A549 (cell line): ENCODE measurements at regions not wholly inside any gene's neighbourhood (a gene's known extent, or its start where the extent isn't known, plus 50 kb on each side); places are given as distances from the start of the nearest gene placed in this dataset.
"Not testable (repeated sequence)": the region's sequence is repeated elsewhere in the genome, so short reads cannot be mapped to it uniquely, and the experiment has no call there.

Experiments used
- ATAC-seq, 2 experiments: fragments of 200-7000 bp in 1 of 2; fragments of >200 bp in 1 of 2; cut with Nextera tagmentation in 1 of 2; cut with Tn5 transposase in 1 of 2; 3 replicates each; pipeline versions ENCODE4 v1.8.0 to v1.9.1; 2018 to 2020; ENCODE audit warnings: mild to moderate bottlenecking in 1 of 2, moderate library complexity in 1 of 2
- CTCF ChIA-PET: fragments of 300-600 bp; sonication (Branson Sonifier 250); formaldehyde crosslinking; extraction: SDS; loops from one replicate; lab custom pipeline; 2021; ENCODE audit warnings: antibody characterized with exemption, inconsistent platforms; lab: Yijun Ruan, JAX
- POLR2A ChIA-PET: fragments of 350-600 bp; formaldehyde crosslinking; extraction: SDS; loops from one replicate; lab custom pipeline; 2021; ENCODE audit warnings: antibody characterized with exemption, inconsistent platforms; lab: Yijun Ruan, JAX
- DNase-seq, 2 experiments: peaks; one replicate each; pipeline versions ENCODE4 v3.0.0 to v3.0.0-alpha.2; 2011 to 2016; ENCODE audit warnings: low read depth in 1 of 2, low spot score in 1 of 2
- FAIRE-seq: peaks from 2 replicates; lab custom pipeline; 2011; peaks lifted over from hg19 to GRCh38; lab: Jason Lieb, UNC
- H3K27ac ChIP-seq, 2 experiments: fragments of >200 bp; sonication (Bioruptor Twin); formaldehyde crosslinking; 3 replicates each; pipeline ENCODE4 v1.5.1; 2016 to 2017
- H3K4me1 ChIP-seq: fragments of >200 bp; sonication (Bioruptor Twin); formaldehyde crosslinking; 3 replicates; pipeline ENCODE4 v1.6.1; 2016
- H3K4me2 ChIP-seq: fragments of >200 bp; sonication (Bioruptor Twin); formaldehyde crosslinking; 3 replicates; pipeline ENCODE4 v1.6.1; 2016
- H3K4me3 ChIP-seq: fragments of >200 bp; sonication (Bioruptor Twin); formaldehyde crosslinking; 3 replicates; pipeline ENCODE4 v1.5.1; 2016
- H3K9me3 ChIP-seq: fragments of >200 bp; sonication (Bioruptor Twin); formaldehyde crosslinking; 3 replicates; pipeline ENCODE4 v1.6.1; 2016
- CBX2 ChIP-seq: fragments of 200-600 bp; sonication (generic); IDR thresholded peaks from 2 replicates; pipeline ENCODE4 v1.6.1; 2016; ENCODE audit warnings: low read depth, mild to moderate bottlenecking, borderline replicate concordance
- CBX8 ChIP-seq: fragments of 200-600 bp; sonication (generic); IDR thresholded peaks from 2 replicates; pipeline ENCODE4 v1.6.1; 2016
- CTCF ChIP-seq: fragments of >200 bp; sonication (Bioruptor Twin); formaldehyde crosslinking; IDR thresholded peaks from 3 replicates; pipeline ENCODE4 v1.5.1; 2016
- EHF ChIP-seq: fragments of 250-450 bp; sonication (Bioruptor Pico); IDR thresholded peaks from 2 replicates; pipeline ENCODE4 v1.5.0; 2020; ENCODE audit warnings: mild to moderate bottlenecking
- FOSB ChIP-seq: fragments of 250-450 bp; sonication (Bioruptor Pico); IDR thresholded peaks from 2 replicates; pipeline ENCODE4 v1.5.0; 2020; ENCODE audit warnings: mild to moderate bottlenecking, moderate library complexity
- FOXS1 ChIP-seq: fragments of 250-450 bp; sonication (Bioruptor Pico); IDR thresholded peaks from 2 replicates; pipeline ENCODE4 v1.5.0; 2020; ENCODE audit warnings: mild to moderate bottlenecking, moderate library complexity
- GATA3 ChIP-seq: IDR thresholded peaks from 2 replicates; pipeline ENCODE4 v1.6.1; 2012; ENCODE audit warnings: borderline replicate concordance
- HMGXB4 ChIP-seq: fragments of 250-450 bp; sonication (Bioruptor Pico); IDR thresholded peaks from 2 replicates; pipeline ENCODE4 v1.5.0; 2021; ENCODE audit warnings: mild to moderate bottlenecking, moderate library complexity, borderline replicate concordance
- HOXB5 ChIP-seq: fragments of 250-450 bp; sonication (Bioruptor Pico); IDR thresholded peaks from 2 replicates; pipeline ENCODE4 v1.5.0; 2020; ENCODE audit warnings: mild to moderate bottlenecking, moderate library complexity
- MAFK ChIP-seq: fragments of 450-650 bp; IDR thresholded peaks from 2 replicates; pipeline ENCODE4 v1.6.1; 2014; ENCODE audit not compliant: partially characterized antibody
- NFE2L2 ChIP-seq: fragments of 150-350 bp; conservative IDR thresholded peaks from 2 replicates; pipeline ENCODE4 v1.6.1; 2014; ENCODE audit warnings: low read length
- NPAS2 ChIP-seq: fragments of 250-450 bp; sonication (Bioruptor Pico); IDR thresholded peaks from 2 replicates; pipeline ENCODE4 v1.8.0; 2022; ENCODE audit warnings: mild to moderate bottlenecking, moderate library complexity, borderline replicate concordance
- POLR2A ChIP-seq: IDR thresholded peaks from 2 replicates; pipeline ENCODE4 v1.6.1; 2012; ENCODE audit warnings: mild to moderate bottlenecking, low read length
- RAD21 ChIP-seq, 2 experiments: fragments of >200 bp in 1 of 2; sonication (Bioruptor Twin) in 1 of 2; formaldehyde crosslinking in 1 of 2; IDR thresholded peaks in 1 of 2; conservative IDR thresholded peaks in 1 of 2; 2 replicates in 1 of 2; 3 replicates in 1 of 2; pipeline ENCODE4 v1.6.1; 2012 to 2018; ENCODE audit warnings: inconsistent platforms in 1 of 2
- REST ChIP-seq: fragments of 200-600 bp; sonication (generic); IDR thresholded peaks from 2 replicates; pipeline ENCODE4 v1.6.1; 2016; ENCODE audit warnings: antibody characterized with exemption, mild to moderate bottlenecking, moderate library complexity
- SMC3 ChIP-seq: fragments of >200 bp; sonication (Bioruptor Twin); formaldehyde crosslinking; IDR thresholded peaks from 3 replicates; pipeline ENCODE4 v1.6.1; 2018; ENCODE audit warnings: inconsistent platforms
- TFCP2L1 ChIP-seq: fragments of 250-450 bp; sonication (Bioruptor Pico); IDR thresholded peaks from 2 replicates; pipeline ENCODE4 v1.5.0; 2021; ENCODE audit warnings: mild to moderate bottlenecking
- TP53 ChIP-seq: fragments of 250-450 bp; sonication (Bioruptor Pico); IDR thresholded peaks from 2 replicates; pipeline ENCODE4 v1.5.0; 2021; ENCODE audit warnings: mild to moderate bottlenecking, moderate library complexity
- WGBS: methylation state at CpG from one replicate; pipeline ENCODE4 v1.1.6; 2017; ENCODE audit errors: missing lambda C conversion rate; 5-methylcytosine and 5-hydroxymethylcytosine counted together

- WGBS, result 54% methylated on average over 11 of the region's 16 CpGs
- Histone ChIP-seq H3K4me1 (no peaks in the 10 kb centered on the region), H3K4me3 (no peak overlapping the region), H3K27ac (no peak overlapping the region), H3K9me3 (no peaks in the 10 kb centered on the region), H3K4me2 (no peak overlapping the region)
- FAIRE-seq (no peak), ATAC-seq (no peak), DNase-seq (no peak)
- TF ChIP-seq TFCP2L1 (no peak), HMGXB4 (no peak), FOSB (CRISPR knock-in tag) (no peak), GATA3 (no peak), CBX8 (no peak)
- CTCF ChIA-PET, result interaction anchor here (0.6 to 1.5 kb wide), 3 partner anchors 15 to 593 kb away, joined by 3 to 6 read pairs (median 3); no protein-coding TSS in a partner anchor
- POLR2A ChIA-PET, result no interaction called here
Observed at GRCh38 chr7:4604456-4604940, 77.6 kb upstream of the FOXK1 start.

GRCh38 chr7:4606797-4607196 lies 75.3 kb upstream of the FOXK1 start:
- POLR2A ChIA-PET, result no interaction called here
- no peak overlapping the region for H3K4me3 ChIP-seq
- no peak overlapping the region for H3K4me2 ChIP-seq
- H3K27ac ChIP-seq, result no peak overlapping the region
- no peaks in the 10 kb centered on the region for H3K4me1 ChIP-seq
- no peak for TF ChIP-seq MAFK
- no peak for TF ChIP-seq TP53
- TF ChIP-seq RAD21 (conservative IDR thresholded peaks at IDR 0.05 in 1 of 2, IDR thresholded peaks at IDR 0.05 in 1 of 2), result no peak
- TF ChIP-seq, all 56 proteins: peak for 0
- FAIRE-seq (no peak), DNase-seq (no peak), ATAC-seq (no peak)
- CTCF ChIA-PET, result interaction anchor here (7.0 kb wide), 1 partner anchor 25 kb away, joined by 63 read pairs; no protein-coding TSS in a partner anchor
- 77% methylated on average over 10 of the region's 10 CpGs for WGBS
- H3K9me3 ChIP-seq, result no peaks in the 10 kb centered on the region

- FAIRE-seq (no peak), ATAC-seq (no peak), DNase-seq (no peak)
- Histone ChIP-seq H3K4me1 (no peaks in the 10 kb centered on the region), H3K27ac (no peak overlapping the region), H3K4me3 (no peak overlapping the region), H3K9me3 (no peaks in the 10 kb centered on the region), H3K4me2 (no peak overlapping the region)
- ChIA-PET POLR2A (no interaction called here), CTCF (interaction anchor here (1.1 to 7.0 kb wide), 2 partner anchors 20 to 24 kb away, joined by 4 to 63 read pairs; no protein-coding TSS in a partner anchor)
- WGBS, result 57% methylated on average over 14 of the region's 14 CpGs
- TF ChIP-seq HOXB5 (CRISPR knock-in tag) (no peak), EHF (CRISPR knock-in tag) (no peak), NFE2L2 (no peak), NPAS2 (CRISPR knock-in tag) (no peak), CBX8 (no peak)
Observed at GRCh38 chr7:4607311-4607729, 74.8 kb upstream of the FOXK1 start.

DNA sequence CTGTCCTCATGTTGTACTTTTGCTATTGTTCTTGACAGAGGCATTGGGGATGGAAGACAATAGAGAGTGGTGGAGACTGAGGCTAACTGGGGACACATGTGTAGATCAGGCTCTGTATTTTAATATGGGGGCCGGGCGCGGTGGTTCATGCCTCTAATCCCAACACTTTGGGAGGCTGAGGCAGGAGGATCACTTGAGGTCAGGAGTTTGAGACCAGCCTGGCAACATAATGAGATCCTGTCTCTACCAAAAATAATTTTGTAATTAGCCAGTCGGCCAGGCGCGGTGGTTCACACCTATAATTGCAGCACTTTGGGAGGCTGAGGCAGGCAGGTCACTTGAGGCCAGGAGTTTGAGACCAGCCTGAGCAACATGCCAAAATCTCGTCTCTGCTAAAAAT lies 72.5 kb upstream of the FOXK1 start:
- H3K4me1 ChIP-seq, H3K27ac ChIP-seq, DNase-seq, POLR2A ChIA-PET, FAIRE-seq, H3K9me3 ChIP-seq, ATAC-seq, H3K4me2 ChIP-seq, H3K4me3 ChIP-seq: not testable (repeated sequence)
- CTCF ChIA-PET, result interaction anchor here (1.0 to 7.0 kb wide), 3 partner anchors 22 to 145 kb away, joined by 3 to 63 read pairs (median 3); no protein-coding TSS in a partner anchor
- 82% methylated on average over 7 of the region's 7 CpGs for WGBS

DNA sequence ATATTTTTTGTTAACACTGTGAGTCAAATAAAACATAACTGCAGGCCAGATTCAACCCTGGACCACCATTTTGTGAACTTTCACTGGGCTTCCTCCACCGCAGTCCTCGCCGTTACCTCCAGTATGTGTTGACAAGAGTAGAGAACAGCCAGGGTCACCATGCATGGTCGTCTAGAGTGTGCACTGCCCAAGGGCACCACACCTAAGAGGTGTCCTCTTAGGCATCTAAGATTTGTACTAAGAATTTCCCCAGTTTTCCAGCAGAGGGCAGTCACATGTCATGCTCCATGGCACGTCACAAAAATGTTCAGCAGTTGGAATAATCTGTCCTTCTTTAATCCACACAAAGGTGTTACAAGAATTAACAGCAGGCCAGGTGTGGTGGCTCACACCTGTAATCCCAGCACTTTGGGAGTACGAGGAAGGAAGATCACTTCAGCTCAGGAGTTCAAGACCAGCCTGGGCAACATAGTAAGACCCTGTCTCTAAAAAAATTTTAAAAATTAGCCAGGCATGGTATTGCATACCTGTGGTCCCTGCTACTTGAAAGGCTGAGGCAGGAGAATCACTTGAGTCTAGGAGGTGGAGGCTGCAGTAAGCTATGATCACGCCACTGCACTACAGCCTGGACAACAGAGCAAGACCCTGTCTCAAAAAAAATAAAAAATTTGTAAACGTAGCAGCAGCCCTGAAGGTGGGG lies 71.2 kb upstream of the FOXK1 start:
- Histone ChIP-seq H3K4me2 (no peak overlapping the region; the same call in 2 of the 3 replicates), H3K4me1 (no peaks in the 10 kb centered on the region), H3K9me3 (no peaks in the 10 kb centered on the region), H3K27ac (peak overlapping the region; percentile 23 to 33; a peak in 3 of 6 replicates), H3K4me3 (no peak overlapping the region)
- ChIA-PET CTCF (interaction anchor here (0.6 to 7.0 kb wide), 14 partner anchors 9 to 1534 kb away, joined by 3 to 63 read pairs (median 3); partner anchors contain the start of gene RADIL), POLR2A (no interaction called here)
- peak; percentile 88 to 94 for ATAC-seq
- peak; percentile 76 to 82 for DNase-seq
- TF ChIP-seq CBX2 (no peak), REST (no peak), FOXS1 (no peak), CTCF (peak; percentile 84), POLR2A (no peak), SMC3 (peak; percentile 81), RAD21 (conservative IDR thresholded peaks at IDR 0.05 in 1 of 2, IDR thresholded peaks at IDR 0.05 in 1 of 2) (peak; percentile 87 to 92)
- 17% methylated on average over 8 of the region's 8 CpGs for WGBS
- FAIRE-seq, result no peak
